OCI-LY1 (cell line): ENCODE measurements at regions not wholly inside any gene's neighbourhood (a gene's known extent, or its start where the extent isn't known, plus 50 kb on each side); places are given as distances from the start of the nearest gene placed in this dataset.
"Not testable (repeated sequence)": the region's sequence is repeated elsewhere in the genome, so short reads cannot be mapped to it uniquely, and the experiment has no call there.

ENCODE experiments used
- H2AFZ ChIP-seq: fragments of 200-600 bp; sonication (generic), shearing (Covaris generic); 2 replicates; pipeline ENCODE4 v1.6.0; 2014; ENCODE audit warnings: antibody characterized with exemption, mild to moderate bottlenecking, low read length
- H3F3A ChIP-seq: fragments of 200-600 bp; sonication (generic), shearing (Covaris generic); 2 replicates; pipeline ENCODE4 v1.6.0; 2014; ENCODE audit warnings: mild to moderate bottlenecking, antibody characterized with exemption, low read length, moderate library complexity; ENCODE audit not compliant: insufficient read depth
- H3K27ac ChIP-seq: fragments of 200-600 bp; sonication (generic); 2 replicates; pipeline ENCODE4 v1.5.1; 2014; ENCODE audit warnings: low read length, mixed run types, mild to moderate bottlenecking, low read depth; ENCODE audit not compliant: poor library complexity, severe bottlenecking
- H3K27me3 ChIP-seq: fragments of 200-600 bp; sonication (generic); 2 replicates; pipeline ENCODE4 v1.6.0; 2014; ENCODE audit warnings: antibody characterized with exemption, mild to moderate bottlenecking, low read length, moderate library complexity; ENCODE audit not compliant: insufficient read depth
- H3K36me3 ChIP-seq: fragments of 200-600 bp; sonication (generic); 2 replicates; pipeline ENCODE4 v1.6.1; 2014; ENCODE audit warnings: mild to moderate bottlenecking, antibody characterized with exemption, low read length, moderate library complexity, mixed read lengths; ENCODE audit not compliant: insufficient read depth
- H3K4me1 ChIP-seq: fragments of 200-600 bp; sonication (generic); 2 replicates; pipeline ENCODE4 v1.5.1; 2014; ENCODE audit warnings: mild to moderate bottlenecking, low read length, moderate library complexity; ENCODE audit not compliant: insufficient read depth, severe bottlenecking
- H3K4me2 ChIP-seq: fragments of 200-600 bp; sonication (generic), shearing (Covaris generic); 2 replicates; pipeline ENCODE4 v1.6.1; 2014; ENCODE audit warnings: low read length
- H3K4me3 ChIP-seq: fragments of 200-600 bp; sonication (generic); 2 replicates; pipeline ENCODE4 v1.5.1; 2014; ENCODE audit warnings: low read length, low read depth, mild to moderate bottlenecking, mixed read lengths; ENCODE audit not compliant: poor library complexity, severe bottlenecking
- H3K79me2 ChIP-seq: fragments of 200-600 bp; shearing (Covaris generic); 2 replicates; pipeline ENCODE4 v1.6.1; 2016; ENCODE audit warnings: mixed run types, low read length, mixed read lengths; ENCODE audit not compliant: insufficient read depth
- H3K9ac ChIP-seq: fragments of 200-600 bp; sonication (generic), shearing (Covaris generic); 2 replicates; pipeline ENCODE4 v1.6.1; 2014; ENCODE audit warnings: mild to moderate bottlenecking, low read length, mixed read lengths
- H3K9me2 ChIP-seq: fragments of 200-600 bp; sonication (generic), shearing (Covaris generic); 2 replicates; pipeline ENCODE4 v1.6.1; 2014; ENCODE audit warnings: low read depth, mild to moderate bottlenecking, low read length, mixed read lengths
- H3K9me3 ChIP-seq: fragments of 200-600 bp; shearing (Covaris generic); 2 replicates; pipeline ENCODE4 v1.6.1; 2014; ENCODE audit warnings: low read length, mixed read lengths
- H4K20me1 ChIP-seq: fragments of 200-600 bp; sonication (generic), shearing (Covaris generic); 2 replicates; pipeline ENCODE4 v1.6.0; 2016; ENCODE audit warnings: mild to moderate bottlenecking, low read length; ENCODE audit not compliant: insufficient read depth
- EZH2 ChIP-seq: fragments of 200-600 bp; sonication (generic), shearing (Covaris generic); IDR thresholded peaks from 2 replicates; pipeline ENCODE4 v1.8.0; 2017; ENCODE audit warnings: borderline replicate concordance, mixed run types, mild to moderate bottlenecking, antibody characterized with exemption, low read length, moderate library complexity, mixed read lengths
- TF ChIP-seq, protein P1 (sequence below): fragments of 200-600 bp; sonication (generic), shearing (Covaris generic); IDR thresholded peaks from 2 replicates; pipeline ENCODE4 v1.5.1; 2017; ENCODE audit warnings: mild to moderate bottlenecking, antibody characterized with exemption, low read length, moderate library complexity, mixed read lengths

DNA sequence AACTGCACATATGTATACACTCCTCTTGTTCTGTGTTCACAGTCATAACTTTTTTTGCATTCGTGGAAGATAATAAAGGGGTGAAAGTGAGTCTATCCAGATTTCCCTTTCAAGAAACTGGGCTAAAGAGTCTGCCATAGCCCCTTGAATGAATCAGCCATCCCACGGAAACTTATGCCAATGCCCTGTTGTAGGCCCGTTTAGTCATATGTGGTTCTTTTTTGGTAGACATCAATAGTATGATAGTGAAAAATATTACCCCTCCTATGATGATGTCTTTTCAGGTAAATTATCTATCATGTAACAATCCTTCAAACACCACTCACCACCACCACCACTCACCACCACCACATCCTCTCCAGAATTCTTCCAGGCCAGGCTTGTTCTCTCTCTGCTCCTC lies 99.9 kb upstream of the MYLIP start:
- Histone ChIP-seq H3K79me2 (no peaks in the 10 kb centered on the region), H3K36me3 (no peaks in the 10 kb centered on the region; the same call in 1 of the 2 replicates), H3F3A (no peaks in the 10 kb centered on the region), H3K4me3 (no peak overlapping the region), H3K4me1 (no peaks in the 10 kb centered on the region), H3K27ac (no peak overlapping the region), H3K9me2 (peaks cover 2% of the 10 kb centered on the region; the same call in 1 of the 2 replicates), H3K9me3 (peaks cover 8% of the 10 kb centered on the region; the same call in 1 of the 2 replicates), H3K9ac (no peak overlapping the region), H4K20me1 (no peaks in the 10 kb centered on the region), H2AFZ (no peak overlapping the region), H3K27me3 (no peaks in the 10 kb centered on the region; the same call in 1 of the 2 replicates), H3K4me2 (no peak overlapping the region)
- TF ChIP-seq, protein P1, sequence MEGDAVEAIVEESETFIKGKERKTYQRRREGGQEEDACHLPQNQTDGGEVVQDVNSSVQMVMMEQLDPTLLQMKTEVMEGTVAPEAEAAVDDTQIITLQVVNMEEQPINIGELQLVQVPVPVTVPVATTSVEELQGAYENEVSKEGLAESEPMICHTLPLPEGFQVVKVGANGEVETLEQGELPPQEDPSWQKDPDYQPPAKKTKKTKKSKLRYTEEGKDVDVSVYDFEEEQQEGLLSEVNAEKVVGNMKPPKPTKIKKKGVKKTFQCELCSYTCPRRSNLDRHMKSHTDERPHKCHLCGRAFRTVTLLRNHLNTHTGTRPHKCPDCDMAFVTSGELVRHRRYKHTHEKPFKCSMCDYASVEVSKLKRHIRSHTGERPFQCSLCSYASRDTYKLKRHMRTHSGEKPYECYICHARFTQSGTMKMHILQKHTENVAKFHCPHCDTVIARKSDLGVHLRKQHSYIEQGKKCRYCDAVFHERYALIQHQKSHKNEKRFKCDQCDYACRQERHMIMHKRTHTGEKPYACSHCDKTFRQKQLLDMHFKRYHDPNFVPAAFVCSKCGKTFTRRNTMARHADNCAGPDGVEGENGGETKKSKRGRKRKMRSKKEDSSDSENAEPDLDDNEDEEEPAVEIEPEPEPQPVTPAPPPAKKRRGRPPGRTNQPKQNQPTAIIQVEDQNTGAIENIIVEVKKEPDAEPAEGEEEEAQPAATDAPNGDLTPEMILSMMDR: no peak
- TF ChIP-seq EZH2: no peak

DNA sequence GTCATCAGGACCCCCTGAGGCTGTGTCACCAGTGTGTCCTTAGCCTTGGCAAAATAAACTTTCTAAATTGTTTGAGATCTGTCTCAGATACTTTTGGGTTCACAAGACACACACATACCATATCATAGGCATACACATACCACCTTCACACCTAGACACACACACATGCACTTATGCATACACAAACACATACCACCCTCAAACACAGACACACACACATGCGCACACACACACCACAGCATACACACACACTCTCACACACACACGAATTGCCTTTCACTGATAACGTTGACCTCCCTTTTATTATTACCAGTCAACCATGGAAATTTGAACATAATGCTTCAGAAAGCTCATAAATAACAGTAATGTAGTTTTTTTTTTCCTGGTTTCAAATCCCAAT lies 108.6 kb upstream of the MYLIP start:
- TF ChIP-seq EZH2: no peak
- Histone ChIP-seq H3K9me3 (no peaks in the 10 kb centered on the region), H3K27me3 (no peaks in the 10 kb centered on the region), H3K9me2 (no peaks in the 10 kb centered on the region), H3F3A (no peaks in the 10 kb centered on the region), H3K4me3 (no peak overlapping the region), H3K79me2 (no peaks in the 10 kb centered on the region), H3K27ac (no peak overlapping the region), H3K4me2 (no peak overlapping the region), H4K20me1 (no peaks in the 10 kb centered on the region), H3K4me1 (no peaks in the 10 kb centered on the region), H3K36me3 (no peaks in the 10 kb centered on the region; the same call in 1 of the 2 replicates), H3K9ac (no peak overlapping the region), H2AFZ (no peak overlapping the region)

DNA sequence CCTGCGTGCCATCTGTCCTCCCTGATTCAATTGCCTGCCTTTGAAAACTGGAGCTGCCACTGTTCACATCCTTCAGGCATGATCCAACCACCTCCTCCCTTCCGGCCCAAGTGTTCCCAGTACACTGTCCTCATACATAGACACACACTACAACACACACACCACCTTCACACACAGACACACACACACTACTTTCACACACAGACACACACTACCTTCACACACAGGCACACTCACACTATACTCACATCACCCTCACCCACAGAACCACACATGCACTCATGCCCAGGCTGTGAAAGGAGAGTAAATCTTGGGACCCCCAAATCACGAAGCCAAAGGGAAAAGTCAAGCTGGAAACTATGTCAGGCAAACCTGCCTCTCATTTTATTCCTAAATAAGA lies 109.4 kb upstream of the MYLIP start:
- Histone ChIP-seq H2AFZ (no peak overlapping the region), H3K36me3 (no peaks in the 10 kb centered on the region; the same call in 1 of the 2 replicates), H3K9ac (no peak overlapping the region), H3K9me2 (no peaks in the 10 kb centered on the region), H3K27ac (no peak overlapping the region), H3K79me2 (no peaks in the 10 kb centered on the region), H3K4me1 (no peaks in the 10 kb centered on the region), H3K4me3 (no peak overlapping the region), H3K9me3 (no peaks in the 10 kb centered on the region), H4K20me1 (no peaks in the 10 kb centered on the region), H3K4me2 (no peak overlapping the region), H3K27me3 (no peaks in the 10 kb centered on the region), H3F3A (no peaks in the 10 kb centered on the region)
- no peak for TF ChIP-seq EZH2
- TF ChIP-seq, protein P1: no peak

DNA sequence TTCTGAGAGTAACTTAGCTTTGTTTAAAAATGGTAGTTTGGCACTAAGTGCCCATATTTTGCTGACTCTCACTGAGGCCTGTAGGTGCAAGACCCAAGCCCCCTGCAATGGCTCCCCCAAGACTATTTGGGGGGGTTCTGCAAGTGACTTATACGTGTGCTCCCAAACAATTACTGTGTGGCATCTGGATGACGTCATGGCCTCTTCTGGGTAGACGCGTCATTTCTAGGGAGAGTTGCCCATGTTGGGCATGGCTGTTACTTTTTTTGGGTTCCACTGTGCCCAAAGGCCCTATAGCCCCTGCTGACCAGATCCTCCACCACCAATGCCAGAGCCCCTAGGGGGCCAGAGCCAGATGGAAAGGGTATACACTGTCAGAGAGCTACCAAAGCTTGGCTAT lies 110.3 kb upstream of the MYLIP start:
- Histone ChIP-seq H3K4me1 (no peaks in the 10 kb centered on the region), H3K9ac (no peak overlapping the region), H4K20me1 (no peaks in the 10 kb centered on the region), H3K4me2 (no peak overlapping the region), H2AFZ (no peak overlapping the region), H3K4me3 (no peak overlapping the region), H3K27me3 (no peaks in the 10 kb centered on the region), H3K9me2 (no peaks in the 10 kb centered on the region), H3K9me3 (no peaks in the 10 kb centered on the region), H3K79me2 (no peaks in the 10 kb centered on the region), H3K27ac (no peak overlapping the region), H3K36me3 (no peaks in the 10 kb centered on the region; the same call in 1 of the 2 replicates), H3F3A (no peaks in the 10 kb centered on the region)
- TF ChIP-seq, protein P1: no peak
- TF ChIP-seq EZH2: no peak

DNA sequence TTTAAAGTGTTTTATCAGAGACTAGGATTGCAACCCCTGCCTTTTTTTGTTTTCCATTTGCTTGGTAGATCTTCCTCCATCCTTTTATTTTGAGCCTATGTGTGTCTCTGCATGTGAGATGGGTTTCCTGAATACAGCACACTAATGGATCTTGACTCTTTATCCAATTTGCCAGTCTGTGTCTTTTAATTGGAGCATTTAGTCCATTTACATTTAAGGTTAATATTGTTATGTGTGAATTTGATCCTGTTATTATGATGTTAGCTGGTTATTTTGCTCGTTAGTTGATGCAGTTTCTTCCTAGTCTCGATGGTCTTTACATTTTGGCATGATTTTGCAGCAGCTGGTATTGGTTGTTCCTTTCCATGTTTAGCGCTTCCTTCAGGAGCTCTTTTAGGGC lies 114.6 kb upstream of the MYLIP start:
- not testable (repeated sequence) for H3F3A ChIP-seq, H3K9me2 ChIP-seq, H3K4me1 ChIP-seq, H3K36me3 ChIP-seq, H3K27ac ChIP-seq, H2AFZ ChIP-seq, H3K9me3 ChIP-seq, H3K4me2 ChIP-seq, H3K79me2 ChIP-seq, H3K4me3 ChIP-seq, H4K20me1 ChIP-seq, H3K9ac ChIP-seq, H3K27me3 ChIP-seq
